ENCODE measurements at regions not wholly inside any gene's neighbourhood (a gene's known extent, or its start where the extent isn't known, plus 50 kb on each side); places are given as distances from the start of the nearest gene placed in this dataset.
A peak's percentile ranks its signal among the peaks of the same experiment; 100 is the strongest.
"Not testable (repeated sequence)": the region's sequence is repeated elsewhere in the genome, so short reads cannot be mapped to it uniquely, and the experiment has no call there.

- no peak overlapping the region for H3K4me3 Mint-ChIP-seq
- DNase-seq: no peak
- H3K4me1 Mint-ChIP-seq (ENCODE audit: low read depth in 2 of 2): peaks cover 6 to 17% of the 10 kb centered on the region in 2 donors
- peaks cover 0 to 12% of the 10 kb centered on the region in 2 donors for H3K9me3 Mint-ChIP-seq
- no peak overlapping the region for H3K27ac Mint-ChIP-seq
- H3K27me3 Mint-ChIP-seq: no peaks in the 10 kb centered on the region
- ATAC-seq (replicated peaks): no peak
- H3K36me3 Mint-ChIP-seq (ENCODE audit: insufficient read depth): no peaks in the 10 kb centered on the region
Observed at GRCh38 chr2:53227535-53227934, 540.1 kb upstream of the CHAC2 start.

GRCh38 chr2:53220969-53221368 is 546.6 kb upstream of the CHAC2 start:
- ATAC-seq (replicated peaks) (no peak), DNase-seq (no peak)
- Mint-ChIP-seq H3K9me3 (peaks cover 5 to 9% of the 10 kb centered on the region in 2 donors), H3K4me1 (ENCODE audit: low read depth in 2 of 2) (peaks cover 0 to 6% of the 10 kb centered on the region in 2 donors), H3K4me3 (no peak overlapping the region), H3K36me3 (ENCODE audit: insufficient read depth) (no peaks in the 10 kb centered on the region), H3K27me3 (no peaks in the 10 kb centered on the region), H3K27ac (no peak overlapping the region)

DNA sequence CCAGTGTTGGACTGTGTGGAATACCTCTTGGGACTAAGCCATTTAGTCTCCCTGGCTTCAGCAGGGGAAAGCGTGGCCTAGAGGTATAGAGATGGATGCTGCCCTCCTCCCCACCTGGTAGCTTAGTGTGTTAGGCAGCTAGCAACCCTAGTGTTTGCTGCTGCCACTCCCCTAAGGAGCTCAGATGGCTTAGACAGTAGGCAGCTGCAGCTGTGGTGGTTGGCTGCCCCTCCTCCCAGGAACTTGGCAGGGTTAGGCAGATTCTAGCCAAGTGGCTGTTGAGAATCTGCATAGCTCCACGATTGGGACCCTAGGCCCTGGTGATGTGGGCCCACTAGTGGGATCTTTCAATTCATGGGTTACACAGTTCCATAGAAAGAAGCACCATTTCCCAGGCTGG is 550.4 kb upstream of the CHAC2 start:
- Mint-ChIP-seq H3K4me1 (ENCODE audit: low read depth in 2 of 2) (peaks cover 0 to 6% of the 10 kb centered on the region in 2 donors), H3K4me3 (no peak overlapping the region), H3K9me3 (peaks cover 11 to 28% of the 10 kb centered on the region in 2 donors), H3K36me3 (ENCODE audit: insufficient read depth) (no peaks in the 10 kb centered on the region), H3K27me3 (no peaks in the 10 kb centered on the region), H3K27ac (no peak overlapping the region)
- DNase-seq (no peak), ATAC-seq (replicated peaks) (no peak)

- DNase-seq (no peak), ATAC-seq (replicated peaks) (peak; percentile 55)
- Mint-ChIP-seq H3K27me3 (no peaks in the 10 kb centered on the region), H3K4me1 (ENCODE audit: low read depth in 2 of 2) (peaks cover 0 to 6% of the 10 kb centered on the region in 2 donors), H3K36me3 (ENCODE audit: insufficient read depth) (no peaks in the 10 kb centered on the region), H3K27ac (no peak overlapping the region), H3K9me3 (peaks cover 10 to 28% of the 10 kb centered on the region in 2 donors), H3K4me3 (no peak overlapping the region)
Observed at GRCh38 chr2:53216805-53217204, 550.8 kb upstream of the CHAC2 start.

DNA sequence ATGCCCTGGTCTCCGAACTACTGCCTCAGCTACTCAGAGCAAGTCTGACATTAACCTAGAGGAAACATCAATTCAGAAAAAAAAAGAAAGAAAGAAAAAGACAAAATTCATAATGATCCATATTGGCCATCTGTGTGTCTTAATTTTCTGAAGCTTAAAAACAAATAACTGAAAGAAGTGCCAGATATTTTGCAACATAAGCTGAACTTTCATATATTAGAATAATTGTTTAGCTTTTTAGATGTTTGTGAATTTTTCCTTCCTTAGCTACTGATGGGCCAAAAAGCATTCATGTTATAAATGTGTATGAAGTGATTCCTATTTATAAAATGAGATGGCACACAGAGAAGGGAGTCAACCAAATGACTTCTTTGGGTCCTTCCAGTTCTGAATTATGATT is 555.0 kb upstream of the CHAC2 start:
- Mint-ChIP-seq H3K27me3 (no peaks in the 10 kb centered on the region), H3K4me1 (ENCODE audit: low read depth in 2 of 2) (peaks cover 0 to 6% of the 10 kb centered on the region in 2 donors), H3K9me3 (peaks cover 8 to 28% of the 10 kb centered on the region in 2 donors), H3K27ac (no peak overlapping the region), H3K36me3 (ENCODE audit: insufficient read depth) (no peaks in the 10 kb centered on the region), H3K4me3 (no peak overlapping the region)
- DNase-seq: no peak
- no peak for ATAC-seq (replicated peaks)

GRCh38 chr2:53211201-53211774 is 556.3 kb upstream of the CHAC2 start:
- no peak for ATAC-seq (replicated peaks)
- H3K27ac Mint-ChIP-seq: no peak overlapping the region
- H3K27me3 Mint-ChIP-seq: no peaks in the 10 kb centered on the region
- no peaks in the 10 kb centered on the region for H3K36me3 Mint-ChIP-seq (ENCODE audit: insufficient read depth)
- peaks cover 8 to 22% of the 10 kb centered on the region in 2 donors for H3K9me3 Mint-ChIP-seq
- no peak for DNase-seq
- peaks cover 0 to 5% of the 10 kb centered on the region in 2 donors for H3K4me1 Mint-ChIP-seq (ENCODE audit: low read depth in 2 of 2)
- no peak overlapping the region for H3K4me3 Mint-ChIP-seq

- Mint-ChIP-seq H3K9me3 (peaks cover 8 to 15% of the 10 kb centered on the region in 2 donors), H3K27me3 (no peaks in the 10 kb centered on the region)
- no peak for DNase-seq
Observed at GRCh38 chr2:53210538-53210937, 557.1 kb upstream of the CHAC2 start.

DNA sequence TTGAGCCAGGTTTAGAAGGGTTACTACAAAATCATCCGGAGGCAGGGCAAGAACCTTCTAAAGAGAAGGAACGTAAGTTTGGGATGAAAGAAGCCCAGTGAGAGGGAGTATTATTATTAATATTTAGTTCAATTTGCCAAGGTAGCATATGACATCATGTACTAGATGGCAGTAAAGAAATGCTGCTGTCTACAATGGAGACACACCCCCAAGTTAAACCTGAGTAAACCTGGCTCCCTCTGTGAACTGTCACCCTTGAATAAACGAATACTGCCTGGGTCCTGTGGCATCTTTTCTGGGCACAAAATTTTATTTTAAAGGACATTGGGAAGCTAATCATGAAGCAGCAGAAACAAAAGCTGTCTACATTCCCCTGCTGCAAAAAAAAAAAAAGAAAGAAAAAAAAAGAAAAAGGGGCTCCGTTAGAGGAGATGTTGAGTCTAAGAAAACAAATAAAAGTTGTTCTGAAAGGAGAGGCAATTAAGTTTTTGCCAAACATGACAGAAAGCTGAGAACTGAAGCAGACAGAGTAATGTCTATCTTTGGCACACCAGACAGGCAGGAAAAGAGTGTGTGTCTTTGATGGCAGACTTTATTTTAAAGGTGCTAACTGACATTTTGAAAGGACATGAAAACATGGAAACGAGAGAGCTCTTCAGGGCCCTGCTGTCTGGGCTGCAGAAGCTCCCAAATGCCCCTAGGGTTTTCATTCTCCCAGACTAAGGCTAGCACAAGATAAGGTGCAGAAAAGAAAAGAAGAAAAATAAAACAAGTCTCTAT is 557.7 kb upstream of the CHAC2 start:
- Mint-ChIP-seq H3K4me3 (no peak overlapping the region), H3K36me3 (ENCODE audit: insufficient read depth) (no peaks in the 10 kb centered on the region), H3K27ac (no peak overlapping the region), H3K9me3 (peaks cover 5 to 9% of the 10 kb centered on the region in 2 donors), H3K4me1 (ENCODE audit: low read depth in 2 of 2) (peaks cover 0 to 6% of the 10 kb centered on the region in 2 donors), H3K27me3 (no peaks in the 10 kb centered on the region)
- DNase-seq: no peak
- no peak for ATAC-seq (replicated peaks)

More at GRCh38 chr2:53210538-53210937, 557.1 kb upstream of the CHAC2 start:
- peaks cover 0 to 6% of the 10 kb centered on the region in 2 donors for H3K4me1 Mint-ChIP-seq (ENCODE audit: low read depth in 2 of 2)
- peak; percentile 39 for ATAC-seq (replicated peaks)
- no peaks in the 10 kb centered on the region for H3K36me3 Mint-ChIP-seq (ENCODE audit: insufficient read depth)
- H3K27ac Mint-ChIP-seq: no peak overlapping the region
- no peak overlapping the region for H3K4me3 Mint-ChIP-seq

DNA sequence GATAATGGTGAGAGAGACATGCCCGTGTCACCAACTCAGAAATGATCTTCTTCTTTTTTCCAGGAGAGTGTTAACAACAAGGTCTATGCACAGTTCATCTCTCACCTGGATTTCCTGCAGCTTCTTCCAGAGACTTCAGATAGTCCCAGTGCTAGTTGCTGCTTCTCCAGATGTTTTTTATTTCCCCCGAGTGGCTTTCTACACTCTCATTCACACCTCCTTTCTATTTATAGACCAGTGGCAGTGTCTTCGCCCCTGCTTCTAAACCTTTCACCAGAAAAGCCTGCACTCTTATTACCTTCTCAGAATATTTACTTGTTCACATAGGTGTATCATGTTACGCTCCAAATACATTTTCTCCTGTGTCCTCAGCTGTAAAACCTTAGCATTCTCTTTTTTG is 558.8 kb upstream of the CHAC2 start:
- Mint-ChIP-seq H3K9me3 (no peaks in the 10 kb centered on the region), H3K27me3 (no peaks in the 10 kb centered on the region), H3K4me1 (ENCODE audit: low read depth in 2 of 2) (peaks cover 0 to 6% of the 10 kb centered on the region in 2 donors), H3K36me3 (ENCODE audit: insufficient read depth) (no peaks in the 10 kb centered on the region), H3K4me3 (no peak overlapping the region), H3K27ac (no peak overlapping the region)
- DNase-seq (no peak), ATAC-seq (replicated peaks) (peak; percentile 48)

DNA sequence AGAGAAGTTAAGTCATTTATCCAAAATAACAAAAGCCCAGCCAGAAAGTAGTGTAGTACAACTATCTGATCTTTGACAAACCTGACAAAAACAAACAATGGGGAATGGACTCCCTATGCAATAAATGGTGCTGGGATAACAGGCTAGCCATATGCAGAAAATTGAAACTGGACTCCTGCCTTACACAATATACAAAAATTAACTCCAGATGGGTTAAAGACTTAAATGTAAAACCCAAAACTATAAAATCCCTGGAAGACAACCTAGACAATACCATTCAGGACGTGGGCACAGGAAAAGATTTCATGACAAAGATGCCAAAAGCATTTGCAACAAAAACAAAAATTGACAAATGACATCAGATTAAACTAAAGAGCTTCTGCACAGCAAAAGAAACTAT is 561.4 kb upstream of the CHAC2 start:
- not testable (repeated sequence) for H3K9me3 Mint-ChIP-seq; H3K36me3 Mint-ChIP-seq (ENCODE audit: insufficient read depth); DNase-seq; ATAC-seq (replicated peaks); H3K27me3 Mint-ChIP-seq; H3K4me1 Mint-ChIP-seq (ENCODE audit: low read depth in 2 of 2); H3K27ac Mint-ChIP-seq
- H3K4me3 Mint-ChIP-seq: peak overlapping the region in 1 of 2 donors; percentile 12

- Mint-ChIP-seq H3K36me3 (ENCODE audit: insufficient read depth) (no peaks in the 10 kb centered on the region), H3K4me3 (no peak overlapping the region), H3K9me3 (peaks cover 0 to 7% of the 10 kb centered on the region in 2 donors), H3K4me1 (ENCODE audit: low read depth in 2 of 2) (peaks cover 0 to 7% of the 10 kb centered on the region in 2 donors), H3K27me3 (no peaks in the 10 kb centered on the region), H3K27ac (no peak overlapping the region)
- no peak for DNase-seq
- no peak for ATAC-seq (replicated peaks)
Observed at GRCh38 chr2:53202063-53202462, 565.5 kb upstream of the CHAC2 start.

GRCh38 chr2:53200072-53200471 is 567.5 kb upstream of the CHAC2 start:
- Mint-ChIP-seq H3K27ac (no peak overlapping the region), H3K4me3 (no peak overlapping the region), H3K27me3 (no peaks in the 10 kb centered on the region), H3K36me3 (ENCODE audit: insufficient read depth) (no peaks in the 10 kb centered on the region), H3K4me1 (ENCODE audit: low read depth in 2 of 2) (peaks cover 0 to 2% of the 10 kb centered on the region in 2 donors), H3K9me3 (peaks cover 5 to 7% of the 10 kb centered on the region in 2 donors)
- ATAC-seq (replicated peaks): no peak
- no peak for DNase-seq

DNA sequence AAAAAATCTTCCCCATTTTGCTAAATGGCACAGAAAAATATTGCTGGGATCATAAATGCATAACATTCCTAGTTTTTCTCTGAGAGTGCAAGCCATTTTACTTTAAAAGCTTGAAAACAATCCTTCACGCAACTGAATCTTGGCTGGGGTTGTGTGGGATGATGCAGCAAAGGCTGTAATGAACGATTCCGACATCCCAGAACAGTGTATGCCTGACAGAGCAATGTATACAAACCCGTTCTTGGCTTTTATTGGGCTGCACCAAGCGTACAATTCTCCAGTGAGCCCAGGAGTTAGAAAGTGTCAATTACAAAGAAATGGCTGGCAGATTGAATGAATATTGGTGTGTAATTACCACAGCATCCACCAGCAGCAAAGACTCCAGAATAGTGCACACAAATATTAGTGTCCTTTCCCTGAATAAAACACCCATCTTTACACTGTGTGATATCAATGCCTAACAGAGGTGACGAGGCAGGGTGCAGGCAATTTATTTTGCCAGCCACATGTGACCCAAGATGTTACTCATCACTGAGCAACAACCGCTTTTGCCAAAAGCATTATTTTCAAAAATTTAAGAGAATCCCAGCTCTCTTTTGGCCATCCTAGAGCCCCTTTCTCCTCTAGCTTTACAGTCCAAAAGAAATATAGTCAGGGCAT is 578.6 kb upstream of the CHAC2 start:
- DNase-seq (no peak), ATAC-seq (replicated peaks) (no peak)
- Mint-ChIP-seq H3K4me1 (ENCODE audit: low read depth in 2 of 2) (peaks cover 0 to 2% of the 10 kb centered on the region in 2 donors), H3K4me3 (no peak overlapping the region), H3K36me3 (ENCODE audit: insufficient read depth) (no peaks in the 10 kb centered on the region), H3K27ac (no peak overlapping the region), H3K9me3 (no peaks in the 10 kb centered on the region), H3K27me3 (no peaks in the 10 kb centered on the region)

- DNase-seq (no peak), ATAC-seq (replicated peaks) (no peak)
- Mint-ChIP-seq H3K4me3 (no peak overlapping the region), H3K4me1 (ENCODE audit: low read depth in 2 of 2) (peaks cover 0 to 11% of the 10 kb centered on the region in 2 donors), H3K27me3 (no peaks in the 10 kb centered on the region), H3K9me3 (peaks cover 0 to 7% of the 10 kb centered on the region in 2 donors), H3K27ac (no peak overlapping the region), H3K36me3 (ENCODE audit: insufficient read depth) (peaks cover 3% of the 10 kb centered on the region)
Observed at GRCh38 chr2:53183581-53183980, 584.0 kb upstream of the CHAC2 start.

Measured in effector memory CD8-positive, alpha-beta T cell (primary cell).